CD4-positive, alpha-beta T cell treated with Interferon alpha-2 for 1 hour (primary cell): ENCODE measurements at regions not wholly inside any gene's neighbourhood (a gene's known extent, or its start where the extent isn't known, plus 50 kb on each side); places are given as distances from the start of the nearest gene placed in this dataset.

Experiments
- DNase-seq, 2 donors: peaks; one replicate each; pipeline ENCODE4 v3.0.0-alpha.2; 2020 to 2022

GRCh38 chr1:81242103-81242502 is 558.6 kb upstream of the ADGRL2 start:
- no peak for DNase-seq

GRCh38 chr1:81238129-81238528 is 562.6 kb upstream of the ADGRL2 start:
- no peak for DNase-seq

GRCh38 chr1:81237473-81238089 is 563.2 kb upstream of the ADGRL2 start:
- no peak for DNase-seq

- DNase-seq: no peak
Observed at GRCh38 chr1:81234237-81234636, 566.5 kb upstream of the ADGRL2 start.

- DNase-seq: no peak
Observed at GRCh38 chr1:81233591-81233990, 567.1 kb upstream of the ADGRL2 start.

- no peak for DNase-seq
Observed at GRCh38 chr1:81232420-81232819, 568.3 kb upstream of the ADGRL2 start.

GRCh38 chr1:81231729-81232038 is 569.0 kb upstream of the ADGRL2 start:
- no peak for DNase-seq

GRCh38 chr1:81230983-81231728 is 569.6 kb upstream of the ADGRL2 start:
- no peak for DNase-seq

GRCh38 chr1:81228926-81229325 is 571.8 kb upstream of the ADGRL2 start:
- DNase-seq: no peak

GRCh38 chr1:81226603-81226928 is 574.2 kb upstream of the ADGRL2 start:
- no peak for DNase-seq

GRCh38 chr1:81225789-81226602 is 574.7 kb upstream of the ADGRL2 start:
- no peak for DNase-seq

- DNase-seq: no peak
Observed at GRCh38 chr1:81224222-81224621, 576.5 kb upstream of the ADGRL2 start.

- DNase-seq: no peak
Observed at GRCh38 chr1:81221564-81221963, 579.2 kb upstream of the ADGRL2 start.

GRCh38 chr1:81220614-81221071 is 580.1 kb upstream of the ADGRL2 start:
- no peak for DNase-seq

- no peak for DNase-seq
Observed at GRCh38 chr1:81217058-81217457, 583.7 kb upstream of the ADGRL2 start.

GRCh38 chr1:81213279-81213678 is 587.5 kb upstream of the ADGRL2 start:
- no peak for DNase-seq

GRCh38 chr1:81209461-81209860 is 591.3 kb upstream of the ADGRL2 start:
- no peak for DNase-seq

- DNase-seq: peak; percentile 16 to 60
Observed at GRCh38 chr1:81208441-81208840, 592.3 kb upstream of the ADGRL2 start.

- DNase-seq: no peak
Observed at GRCh38 chr1:81205956-81206355, 594.8 kb upstream of the ADGRL2 start.

GRCh38 chr1:81201779-81202178 is 599.0 kb upstream of the ADGRL2 start:
- no peak for DNase-seq

- DNase-seq: no peak
Observed at GRCh38 chr1:81197591-81197990, 603.1 kb upstream of the ADGRL2 start.

- DNase-seq: no peak
Observed at GRCh38 chr1:81192647-81193642, 607.8 kb upstream of the ADGRL2 start.

- DNase-seq: no peak
Observed at GRCh38 chr1:81190003-81190402, 610.7 kb upstream of the ADGRL2 start.
